ENCODE measurements at regions not wholly inside any gene's neighbourhood (a gene's known extent, or its start where the extent isn't known, plus 50 kb on each side); places are given as distances from the start of the nearest gene placed in this dataset.

- TF ChIP-seq EZH2 (IDR thresholded peaks at IDR 0.05; ENCODE audit: insufficient read depth, low read length) (no peak), CTCF (IDR thresholded peaks at IDR 0.05; ENCODE audit: insufficient read depth, low read depth, low read length) (no peak)
Observed at GRCh38 chr5:128857076-128857677, 108.1 kb upstream of the SLC27A6 start.
